ENCODE measurements at regions not wholly inside any gene's neighbourhood (a gene's known extent, or its start where the extent isn't known, plus 50 kb on each side); places are given as distances from the start of the nearest gene placed in this dataset.

GRCh38 chr17:33511670-33512069 is 218.6 kb upstream of the ASIC2 start:
- DNase-seq: no peak

GRCh38 chr17:33512113-33512512 is 219.0 kb upstream of the ASIC2 start:
- DNase-seq (no peak), ATAC-seq (ENCODE audit: low read depth) (no peak)
- Mint-ChIP-seq H3K27me3 (no peaks in the 10 kb centered on the region), H3K9me3 (no peaks in the 10 kb centered on the region), H3K4me3 (no peak overlapping the region), H3K4me1 (no peaks in the 10 kb centered on the region), H3K36me3 (ENCODE audit: low read depth) (no peaks in the 10 kb centered on the region), H3K27ac (no peak overlapping the region)
- CTCF ChIA-PET: no interaction called here
- intact Hi-C loops (cut with micrococcal nuclease): no loop called here
- TF ChIP-seq CTCF (IDR thresholded peaks at IDR 0.05): no peak
- POLR2A ChIA-PET: no interaction called here

More at GRCh38 chr17:33511670-33512069, 218.6 kb upstream of the ASIC2 start:
- Mint-ChIP-seq H3K9me3 (no peaks in the 10 kb centered on the region), H3K4me3 (no peak overlapping the region), H3K36me3 (ENCODE audit: low read depth) (no peaks in the 10 kb centered on the region), H3K27ac (no peak overlapping the region), H3K27me3 (no peaks in the 10 kb centered on the region), H3K4me1 (no peaks in the 10 kb centered on the region)
- ChIA-PET POLR2A (no interaction called here), CTCF (no interaction called here)
- TF ChIP-seq CTCF (IDR thresholded peaks at IDR 0.05): no peak
- no peak for ATAC-seq (ENCODE audit: low read depth)
- intact Hi-C loops (cut with micrococcal nuclease): no loop called here

- DNase-seq (no peak), ATAC-seq (ENCODE audit: low read depth) (no peak)
- Mint-ChIP-seq H3K36me3 (ENCODE audit: low read depth) (no peaks in the 10 kb centered on the region), H3K4me1 (no peaks in the 10 kb centered on the region), H3K4me3 (no peak overlapping the region), H3K9me3 (no peaks in the 10 kb centered on the region), H3K27me3 (no peaks in the 10 kb centered on the region), H3K27ac (no peak overlapping the region)
- intact Hi-C loops (cut with micrococcal nuclease): no loop called here
- ChIA-PET POLR2A (no interaction called here), CTCF (no interaction called here)
- no peak for TF ChIP-seq CTCF (IDR thresholded peaks at IDR 0.05)
Measured at GRCh38 chr17:33513769-33514168, 220.7 kb upstream of the ASIC2 start.

GRCh38 chr17:33514369-33514768 is 221.3 kb upstream of the ASIC2 start:
- Mint-ChIP-seq H3K27ac (no peak overlapping the region), H3K4me1 (no peaks in the 10 kb centered on the region), H3K9me3 (no peaks in the 10 kb centered on the region), H3K4me3 (no peak overlapping the region), H3K36me3 (ENCODE audit: low read depth) (no peaks in the 10 kb centered on the region), H3K27me3 (no peaks in the 10 kb centered on the region)
- DNase-seq (no peak), ATAC-seq (ENCODE audit: low read depth) (no peak)
- no peak for TF ChIP-seq CTCF (IDR thresholded peaks at IDR 0.05)
- CTCF ChIA-PET: no interaction called here
- intact Hi-C loops (cut with micrococcal nuclease): no loop called here
- POLR2A ChIA-PET: no interaction called here

GRCh38 chr17:33515974-33516373 is 222.9 kb upstream of the ASIC2 start:
- intact Hi-C loops (cut with micrococcal nuclease): no loop called here
- no peak for DNase-seq

More at GRCh38 chr17:33515974-33516373, 222.9 kb upstream of the ASIC2 start:
- Mint-ChIP-seq H3K4me1 (no peaks in the 10 kb centered on the region), H3K9me3 (no peaks in the 10 kb centered on the region), H3K27me3 (no peaks in the 10 kb centered on the region), H3K4me3 (no peak overlapping the region), H3K27ac (no peak overlapping the region), H3K36me3 (ENCODE audit: low read depth) (no peaks in the 10 kb centered on the region)
- TF ChIP-seq CTCF (IDR thresholded peaks at IDR 0.05): no peak
- CTCF ChIA-PET: no interaction called here
- no peak for ATAC-seq (ENCODE audit: low read depth)
- POLR2A ChIA-PET: no interaction called here

All from activated B cell treated with CpG ODN at 0.5 μM for 24 hours (primary cell).